Sigmoid colon (tissue), 4 donors: ENCODE measurements at regions not wholly inside any gene's neighbourhood (a gene's known extent, or its start where the extent isn't known, plus 50 kb on each side); places are given as distances from the start of the nearest gene placed in this dataset.

Experiments
- CTCF ChIP-seq, 4 experiments: fragments of 450-650 bp in 3 of 4; fragments of 200-600 bp in 1 of 4; IDR thresholded peaks; one replicate each; pipeline ENCODE4 v1.5.1; 2016 to 2019; ENCODE audit warnings: antibody characterized with exemption in 4 of 4, mild to moderate bottlenecking in 3 of 4, moderate library complexity in 2 of 4
- EP300 ChIP-seq, 4 donors: sonication (generic); formaldehyde crosslinking; IDR thresholded peaks; one replicate each; pipeline ENCODE4 v1.6.1; 2017; ENCODE audit warnings: antibody characterized with exemption in 4 of 4
- POLR2AphosphoS5 ChIP-seq, 4 donors: sonication (generic); formaldehyde crosslinking; IDR thresholded peaks; one replicate each; pipeline ENCODE4 v1.6.1; 2017; ENCODE audit warnings: antibody characterized with exemption in 4 of 4

- TF ChIP-seq CTCF (IDR thresholded peaks at IDR 0.05) = no peak
- TF ChIP-seq EP300 (IDR thresholded peaks at IDR 0.05) = no peak
- no peak for TF ChIP-seq POLR2AphosphoS5 (IDR thresholded peaks at IDR 0.05)
Observed at GRCh38 chr13:73189776-73190175, 131.0 kb downstream of the KLF5 start.
